ENCODE measurements at regions not wholly inside any gene's neighbourhood (a gene's known extent, or its start where the extent isn't known, plus 50 kb on each side); places are given as distances from the start of the nearest gene placed in this dataset.

- Histone ChIP-seq H3K27ac (ENCODE audit: insufficient read depth, low read length) (no peak overlapping the region), H3K4me2 (ENCODE audit: low read depth, low read length) (no peak overlapping the region), H3K56ac (ENCODE audit: extremely low read depth, insufficient read depth, low read length) (no peak overlapping the region), H4K91ac (ENCODE audit: insufficient read depth, low read depth, low read length) (no peak overlapping the region), H3K79me1 (ENCODE audit: low read depth in 1 of 2, low read length in 2 of 2) (no peaks in the 10 kb centered on the region), H2BK5ac (ENCODE audit: low read depth, low read length, poor library complexity, severe bottlenecking) (no peak overlapping the region), H4K20me1 (ENCODE audit: insufficient read depth, low read length) (no peaks in the 10 kb centered on the region), H3K36me3 (ENCODE audit: control insufficient read depth, insufficient read depth, low read length) (no peaks in the 10 kb centered on the region), H3K9me3 (ENCODE audit: control insufficient read depth, insufficient read depth, low read length) (peaks cover 11% of the 10 kb centered on the region), H3K9me1 (ENCODE audit: insufficient read depth, low read length) (no peaks in the 10 kb centered on the region), H3K14ac (replicated peaks; ENCODE audit: low read depth, low read length) (no peak overlapping the region), H2AK5ac (ENCODE audit: low read depth, low read length) (no peak overlapping the region), H2AFZ (replicated peaks; ENCODE audit: low read length, poor library complexity) (no peak overlapping the region), H3K4ac (ENCODE audit: low read depth, low read length) (no peak overlapping the region), H3K18ac (ENCODE audit: low read depth, low read length) (no peak overlapping the region), H4K5ac (ENCODE audit: low read depth, low read length) (no peak overlapping the region), H2BK20ac (ENCODE audit: low read depth, low read length) (no peak overlapping the region), H3K27me3 (ENCODE audit: control insufficient read depth, insufficient read depth, low read length) (no peaks in the 10 kb centered on the region), H3K4me1 (ENCODE audit: control insufficient read depth, insufficient read depth, low read length) (no peaks in the 10 kb centered on the region), H4K8ac (ENCODE audit: low read depth in 2 of 2, low read length in 2 of 2) (no peak overlapping the region), H3K23ac (ENCODE audit: low read depth, low read length) (no peak overlapping the region), H2BK120ac (ENCODE audit: low read depth, low read length) (no peak overlapping the region), H3K4me3 (ENCODE audit: insufficient read depth, low read depth, low read length) (no peak overlapping the region), H2AK9ac (replicated peaks; ENCODE audit: low read depth, low read length, poor library complexity) (no peak overlapping the region), H2BK15ac (ENCODE audit: low read depth, low read length) (no peak overlapping the region), H3K9ac (ENCODE audit: low read depth, low read length) (no peak overlapping the region)
- intact Hi-C loops (cut with micrococcal nuclease) (no loop called here), dilution Hi-C loops (cut with HindIII; ENCODE audit: low sequenced_read_pairs, unreplicated experiment) (no loop called here), in situ Hi-C loops (cut with MboI; ENCODE audit: low sequenced_read_pairs) (no loop called here)
- DNase-seq (no peak), ATAC-seq (ENCODE audit: low read depth) (no peak)
- CTCF ChIA-PET: no interaction called here
- POLR2A ChIA-PET (ENCODE audit: unreplicated experiment): no interaction called here
- 90% methylated on average over 4 of the region's 8 CpGs; no CpG with 5 or more reads in 1 of the 2 experiments for WGBS, 2 experiments (ENCODE audit: extremely low coverage in 2 of 2, insufficient read length in 1 of 2)
- no TSS peak for BruUV-seq (replicated peaks)
- TF ChIP-seq RAD21 (IDR thresholded peaks at IDR 0.05; ENCODE audit: low read length): no peak
- TF ChIP-seq RFX5 (IDR thresholded peaks at IDR 0.05; ENCODE audit: low read depth, low read length): no peak
Measured at GRCh38 chr20:60687213-60687612, 564.8 kb upstream of the CDH4 start.
